SK-N-SH (cell line): ENCODE measurements at regions not wholly inside any gene's neighbourhood (a gene's known extent, or its start where the extent isn't known, plus 50 kb on each side); places are given as distances from the start of the nearest gene placed in this dataset.

Source experiments
- CTCF ChIA-PET: fragments of 300-600, 350-600 bp; formaldehyde crosslinking; extraction: SDS; loops from one replicate; lab custom pipeline; 2021; lab: Yijun Ruan, JAX
- POLR2A ChIA-PET: fragments of 350-600 bp; sonication (Branson Sonifier 250); formaldehyde crosslinking; extraction: SDS; loops from one replicate; lab custom pipeline; 2020; ENCODE audit warnings: antibody characterized with exemption, inconsistent platforms; lab: Yijun Ruan, JAX
- DNase-seq: peaks from one replicate; pipeline ENCODE4 v3.0.0; 2012
- H2AFZ ChIP-seq: fragments of 200-600 bp; sonication (generic); 2 replicates; pipeline ENCODE4 v1.8.1; 2016; ENCODE audit warnings: antibody characterized with exemption, mild to moderate bottlenecking, low read depth
- H3F3A ChIP-seq: fragments of 200-600 bp; sonication (generic); replicated peaks from 2 replicates; pipeline ENCODE3; 2016; ENCODE audit warnings: antibody characterized with exemption, mild to moderate bottlenecking; ENCODE audit not compliant: insufficient read depth
- H3K27ac ChIP-seq, 2 experiments: fragments of 200-500 bp in 1 of 2; fragments of 200-600 bp in 1 of 2; sonication (Bioruptor generic) in 1 of 2; sonication (generic), shearing (Covaris generic) in 1 of 2; 2 replicates each; pipeline versions ENCODE4 v1.5.1 to v1.6.1; 2014 to 2016; ENCODE audit warnings: low read depth in 2 of 2, inconsistent platforms in 1 of 2, low read length in 1 of 2, mild to moderate bottlenecking in 1 of 2, mixed read lengths in 1 of 2
- H3K27me3 ChIP-seq: fragments of 200-600 bp; sonication (generic), shearing (Covaris generic); 2 replicates; pipeline ENCODE4 v1.6.1; 2016; ENCODE audit warnings: mixed run types; ENCODE audit not compliant: insufficient read depth
- H3K36me3 ChIP-seq, 2 experiments: fragments of 200-500 bp in 1 of 2; fragments of 200-600 bp in 1 of 2; sonication (Bioruptor generic) in 1 of 2; sonication (generic) in 1 of 2; replicated peaks in 1 of 2; 2 replicates each; pipeline versions ENCODE3 to v1.5.1; 2014 to 2016; ENCODE audit warnings: low read length in 1 of 2, mild to moderate bottlenecking in 1 of 2; ENCODE audit not compliant: insufficient read depth in 2 of 2, control insufficient read depth in 1 of 2
- H3K4me1 ChIP-seq, 2 experiments: fragments of 200-500 bp in 1 of 2; fragments of 200-600 bp in 1 of 2; sonication (Bioruptor generic) in 1 of 2; sonication (generic), shearing (Covaris generic) in 1 of 2; 2 replicates each; pipeline versions ENCODE4 v1.5.1 to v1.6.1; 2014 to 2016; ENCODE audit warnings: low read depth in 1 of 2, low read length in 1 of 2, mixed run types in 1 of 2; ENCODE audit not compliant: insufficient read depth in 2 of 2, control insufficient read depth in 1 of 2
- H3K4me2 ChIP-seq: fragments of 200-600 bp; sonication (generic), shearing (Covaris generic); 2 replicates; pipeline ENCODE4 v1.6.1; 2017; ENCODE audit warnings: mixed run types
- H3K4me3 ChIP-seq, 2 experiments: fragments of 200-500 bp in 1 of 2; fragments of 200-600 bp in 1 of 2; sonication (Bioruptor generic) in 1 of 2; sonication (generic), shearing (Covaris generic) in 1 of 2; 2 replicates each; pipeline versions ENCODE4 v1.5.1 to v1.8.1; 2014 to 2016; ENCODE audit warnings: low read depth in 2 of 2, inconsistent platforms in 1 of 2, low read length in 1 of 2, mild to moderate bottlenecking in 1 of 2, mixed read lengths in 1 of 2, moderate library complexity in 1 of 2
- H3K79me2 ChIP-seq: fragments of 200-600 bp; sonication (generic); 2 replicates; pipeline ENCODE4 v1.8.1; 2017; ENCODE audit warnings: mild to moderate bottlenecking; ENCODE audit not compliant: insufficient read depth
- H3K9ac ChIP-seq: fragments of 200-600 bp; sonication (generic); 2 replicates; pipeline ENCODE4 v1.6.1; 2017; ENCODE audit warnings: mixed run types
- H3K9me2 ChIP-seq: fragments of 200-600 bp; sonication (generic); 2 replicates; pipeline ENCODE4 v1.6.1; 2017; ENCODE audit warnings: mixed run types
- H3K9me3 ChIP-seq: fragments of 200-600 bp; sonication (generic); 2 replicates; pipeline ENCODE4 v1.6.1; 2017; ENCODE audit warnings: mixed run types, mild to moderate bottlenecking, moderate library complexity
- H4K20me1 ChIP-seq: fragments of 200-600 bp; sonication (generic); 2 replicates; pipeline ENCODE4 v1.6.1; 2017; ENCODE audit warnings: mild to moderate bottlenecking, mixed run types; ENCODE audit not compliant: insufficient read depth
- ELF1 ChIP-seq: IDR thresholded peaks from 2 replicates; pipeline ENCODE4 v1.4.0; 2012
- EP300 ChIP-seq, 2 experiments: IDR thresholded peaks; 2 replicates each; pipeline versions ENCODE4 v1.4.0 to v1.6.1; 2012; ENCODE audit warnings: borderline replicate concordance in 1 of 2, low read depth in 1 of 2, low read length in 1 of 2
- FOXJ3 ChIP-seq: sonication (generic); formaldehyde crosslinking; IDR thresholded peaks from 2 replicates; pipeline ENCODE4 v1.5.1; 2020; ENCODE audit warnings: mild to moderate bottlenecking, missing genetic modification reagents
- FOXM1 ChIP-seq: IDR thresholded peaks from 2 replicates; pipeline ENCODE4 v1.4.0; 2012; ENCODE audit warnings: low read depth, mild to moderate bottlenecking
- GATA2 ChIP-seq: sonication (generic); formaldehyde crosslinking; IDR thresholded peaks from 2 replicates; pipeline ENCODE4 v1.5.0; 2020; ENCODE audit warnings: mild to moderate bottlenecking, missing genetic modification reagents
- JUND ChIP-seq: IDR thresholded peaks from 2 replicates; pipeline ENCODE4 v1.4.0; 2012
- MXI1 ChIP-seq: IDR thresholded peaks from 2 replicates; pipeline ENCODE4 v1.6.1; 2012; ENCODE audit warnings: mild to moderate bottlenecking, low read depth, low read length, improper control_type of control experiment
- NFIC ChIP-seq: IDR thresholded peaks from 2 replicates; pipeline ENCODE4 v1.4.0; 2012; ENCODE audit warnings: borderline replicate concordance
- NRF1 ChIP-seq: IDR thresholded peaks from 2 replicates; pipeline ENCODE4 v1.6.1; 2012; ENCODE audit warnings: low read depth, mild to moderate bottlenecking, low read length
- POLR2AphosphoS5 ChIP-seq: IDR thresholded peaks from 2 replicates; pipeline ENCODE4 v1.6.1; 2012; ENCODE audit warnings: low read depth, low read length
- RAD21 ChIP-seq: IDR thresholded peaks from 2 replicates; pipeline ENCODE4 v1.6.1; 2012; ENCODE audit warnings: mild to moderate bottlenecking, low read length
- RFX5 ChIP-seq: IDR thresholded peaks from 2 replicates; pipeline ENCODE4 v1.6.1; 2012; ENCODE audit warnings: mild to moderate bottlenecking, improper control_type of control experiment, low read length
- TAF1 ChIP-seq: IDR thresholded peaks from 2 replicates; pipeline ENCODE4 v1.6.1; 2012; ENCODE audit warnings: low read depth, mild to moderate bottlenecking, low read length, moderate library complexity, borderline replicate concordance
- TEAD4 ChIP-seq: IDR thresholded peaks from 2 replicates; pipeline ENCODE4 v1.4.0; 2012; ENCODE audit warnings: mild to moderate bottlenecking, borderline replicate concordance; ENCODE audit not compliant: insufficient read depth
- YY1 ChIP-seq: IDR thresholded peaks from 2 replicates; pipeline ENCODE4 v1.4.0; 2012; ENCODE audit warnings: low read depth, mild to moderate bottlenecking
- WGBS: methylation state at CpG from one replicate; pipeline ENCODE4 v1.1.6; 2017; ENCODE audit warnings: low lambda C conversion rate; 5-methylcytosine and 5-hydroxymethylcytosine counted together
- TF ChIP-seq, protein P1 (sequence below): fragments of 150-350 bp; IDR thresholded peaks from 2 replicates; pipeline ENCODE4 v1.6.1; 2017; ENCODE audit warnings: antibody characterized with exemption, low read length, low read depth, borderline replicate concordance
- TF ChIP-seq, protein P2 (sequence below): IDR thresholded peaks from 2 replicates; pipeline ENCODE4; 2012
- TF ChIP-seq, protein P3 (sequence below): IDR thresholded peaks from 2 replicates; pipeline ENCODE4 v1.4.0; 2012; ENCODE audit warnings: low read depth
- TF ChIP-seq, protein P4 (sequence below): IDR thresholded peaks from 2 replicates; pipeline ENCODE4 v1.4.0; 2012; ENCODE audit warnings: low read depth, borderline replicate concordance

DNA sequence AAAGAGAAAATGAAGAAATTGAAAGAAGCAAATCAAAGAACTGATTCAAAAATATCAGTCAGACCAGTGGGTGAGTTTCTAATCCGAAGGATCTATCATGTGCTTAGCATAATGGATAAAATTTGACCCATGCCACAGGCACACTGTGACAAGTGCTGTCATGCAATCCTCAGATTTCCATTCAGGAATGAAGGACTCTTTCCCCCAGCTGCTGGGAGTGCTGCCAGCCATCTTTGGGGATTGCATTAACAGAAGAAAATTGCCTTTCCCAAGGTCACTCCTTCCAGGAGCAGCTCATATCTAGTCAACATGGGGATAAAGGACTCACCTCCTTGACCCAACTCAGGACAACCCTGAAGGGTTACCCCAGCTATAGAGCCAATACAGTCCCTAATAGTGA lies 316.7 kb upstream of the TBX18 start:
- Histone ChIP-seq H3K9ac (no peak overlapping the region), H3K79me2 (no peaks in the 10 kb centered on the region), H3K36me3 (no peaks in the 10 kb centered on the region), H4K20me1 (no peaks in the 10 kb centered on the region), H3K27ac (no peak overlapping the region), H3K9me2 (no peaks in the 10 kb centered on the region), H3K9me3 (no peaks in the 10 kb centered on the region), H3K4me1 (peaks cover 0 to 16% of the 10 kb centered on the region in 2 experiments; a peak in 2 of 4 replicates), H3F3A (no peaks in the 10 kb centered on the region), H2AFZ (no peak overlapping the region), H3K27me3 (peaks cover 19% of the 10 kb centered on the region), H3K4me3 (no peak overlapping the region), H3K4me2 (no peak overlapping the region)
- WGBS: 12% methylated on average over 1 of the region's 1 CpG
- DNase-seq: no peak
- ChIA-PET CTCF (no interaction called here), POLR2A (no interaction called here)
- TF ChIP-seq FOXJ3 (CRISPR knock-in tag) (no peak), TAF1 (no peak), MXI1 (no peak), NRF1 (no peak), EP300 (IDR thresholded peaks at IDR 0.05; ENCODE audit: borderline replicate concordance in 1 of 2, low read depth in 1 of 2, low read length in 1 of 2) (no peak), GATA2 (CRISPR knock-in tag) (no peak), TEAD4 (no peak), RAD21 (no peak), FOXM1 (no peak), NFIC (no peak), YY1 (no peak), ELF1 (no peak), RFX5 (no peak), POLR2AphosphoS5 (no peak)
- TF ChIP-seq, protein P1, sequence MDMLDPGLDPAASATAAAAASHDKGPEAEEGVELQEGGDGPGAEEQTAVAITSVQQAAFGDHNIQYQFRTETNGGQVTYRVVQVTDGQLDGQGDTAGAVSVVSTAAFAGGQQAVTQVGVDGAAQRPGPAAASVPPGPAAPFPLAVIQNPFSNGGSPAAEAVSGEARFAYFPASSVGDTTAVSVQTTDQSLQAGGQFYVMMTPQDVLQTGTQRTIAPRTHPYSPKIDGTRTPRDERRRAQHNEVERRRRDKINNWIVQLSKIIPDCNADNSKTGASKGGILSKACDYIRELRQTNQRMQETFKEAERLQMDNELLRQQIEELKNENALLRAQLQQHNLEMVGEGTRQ: no peak
- TF ChIP-seq, protein P2, sequence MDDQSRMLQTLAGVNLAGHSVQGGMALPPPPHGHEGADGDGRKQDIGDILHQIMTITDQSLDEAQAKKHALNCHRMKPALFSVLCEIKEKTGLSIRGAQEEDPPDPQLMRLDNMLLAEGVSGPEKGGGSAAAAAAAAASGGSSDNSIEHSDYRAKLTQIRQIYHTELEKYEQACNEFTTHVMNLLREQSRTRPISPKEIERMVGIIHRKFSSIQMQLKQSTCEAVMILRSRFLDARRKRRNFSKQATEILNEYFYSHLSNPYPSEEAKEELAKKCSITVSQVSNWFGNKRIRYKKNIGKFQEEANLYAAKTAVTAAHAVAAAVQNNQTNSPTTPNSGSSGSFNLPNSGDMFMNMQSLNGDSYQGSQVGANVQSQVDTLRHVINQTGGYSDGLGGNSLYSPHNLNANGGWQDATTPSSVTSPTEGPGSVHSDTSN: no peak
- TF ChIP-seq, protein P3, sequence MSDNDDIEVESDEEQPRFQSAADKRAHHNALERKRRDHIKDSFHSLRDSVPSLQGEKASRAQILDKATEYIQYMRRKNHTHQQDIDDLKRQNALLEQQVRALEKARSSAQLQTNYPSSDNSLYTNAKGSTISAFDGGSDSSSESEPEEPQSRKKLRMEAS: no peak

GRCh38 chr6:85079761-85080160 lies 315.4 kb upstream of the TBX18 start:
- Histone ChIP-seq H3K4me3 (no peak overlapping the region), H3K27me3 (peaks cover 19% of the 10 kb centered on the region), H4K20me1 (no peaks in the 10 kb centered on the region), H3K79me2 (no peaks in the 10 kb centered on the region), H3K9me3 (no peaks in the 10 kb centered on the region), H3K27ac (no peak overlapping the region), H3K36me3 (no peaks in the 10 kb centered on the region), H3K9me2 (no peaks in the 10 kb centered on the region), H3K9ac (no peak overlapping the region), H3F3A (no peaks in the 10 kb centered on the region), H3K4me2 (no peak overlapping the region), H3K4me1 (peaks cover 0 to 16% of the 10 kb centered on the region in 2 experiments; a peak in 2 of 4 replicates), H2AFZ (no peak overlapping the region)
- WGBS: 9% methylated on average over 3 of the region's 3 CpGs
- DNase-seq: no peak
- ChIA-PET CTCF (no interaction called here), POLR2A (no interaction called here)
- no peak for TF ChIP-seq FOXJ3 (CRISPR knock-in tag)
- TF ChIP-seq, protein P1: no peak
- TF ChIP-seq JUND: no peak
- no peak for TF ChIP-seq POLR2AphosphoS5
- TF ChIP-seq NFIC: no peak
- TF ChIP-seq, protein P4, sequence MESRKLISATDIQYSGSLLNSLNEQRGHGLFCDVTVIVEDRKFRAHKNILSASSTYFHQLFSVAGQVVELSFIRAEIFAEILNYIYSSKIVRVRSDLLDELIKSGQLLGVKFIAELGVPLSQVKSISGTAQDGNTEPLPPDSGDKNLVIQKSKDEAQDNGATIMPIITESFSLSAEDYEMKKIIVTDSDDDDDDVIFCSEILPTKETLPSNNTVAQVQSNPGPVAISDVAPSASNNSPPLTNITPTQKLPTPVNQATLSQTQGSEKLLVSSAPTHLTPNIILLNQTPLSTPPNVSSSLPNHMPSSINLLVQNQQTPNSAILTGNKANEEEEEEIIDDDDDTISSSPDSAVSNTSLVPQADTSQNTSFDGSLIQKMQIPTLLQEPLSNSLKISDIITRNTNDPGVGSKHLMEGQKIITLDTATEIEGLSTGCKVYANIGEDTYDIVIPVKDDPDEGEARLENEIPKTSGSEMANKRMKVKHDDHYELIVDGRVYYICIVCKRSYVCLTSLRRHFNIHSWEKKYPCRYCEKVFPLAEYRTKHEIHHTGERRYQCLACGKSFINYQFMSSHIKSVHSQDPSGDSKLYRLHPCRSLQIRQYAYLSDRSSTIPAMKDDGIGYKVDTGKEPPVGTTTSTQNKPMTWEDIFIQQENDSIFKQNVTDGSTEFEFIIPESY: no peak
